ENCODE measurements at regions not wholly inside any gene's neighbourhood (a gene's known extent, or its start where the extent isn't known, plus 50 kb on each side); places are given as distances from the start of the nearest gene placed in this dataset.

DNA sequence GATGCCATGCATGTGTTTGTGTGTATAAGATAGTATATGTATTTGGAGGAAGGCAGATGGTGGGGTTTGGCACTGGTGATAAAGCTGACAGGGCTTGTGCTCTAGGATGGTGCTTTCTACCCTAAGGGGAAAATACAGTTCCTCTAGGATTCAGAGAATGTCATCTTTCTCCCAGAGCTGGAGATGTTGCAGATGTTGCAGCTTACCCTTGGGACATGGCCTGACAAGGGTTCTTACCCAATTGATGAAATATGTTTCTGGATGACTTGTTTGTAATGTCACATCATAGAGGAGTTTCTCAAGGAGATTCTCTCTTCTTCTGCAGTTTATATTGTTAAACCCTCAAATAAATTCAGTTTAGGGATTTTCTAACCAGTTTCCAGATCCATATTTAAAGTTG lies 52.5 kb upstream of the PITX2 start:
- no peak for DNase-seq
- Histone ChIP-seq H4K20me1 (ENCODE audit: insufficient read depth, low read length) (no peaks in the 10 kb centered on the region), H3K9me2 (replicated peaks; ENCODE audit: insufficient read depth, low read length) (no peaks in the 10 kb centered on the region), H3K27me3 (replicated peaks; ENCODE audit: insufficient read depth, low read length) (no peaks in the 10 kb centered on the region), H3K9me3 (replicated peaks; ENCODE audit: insufficient read depth, low read length) (no peaks in the 10 kb centered on the region), H3K79me2 (ENCODE audit: low read length) (no peaks in the 10 kb centered on the region), H3K4me2 (ENCODE audit: low read depth, low read length) (no peak overlapping the region), H3K9ac (ENCODE audit: low read length) (no peak overlapping the region), H3K4me3 (ENCODE audit: low read length) (no peak overlapping the region), H3K36me3 (replicated peaks; ENCODE audit: insufficient read depth, low read length) (no peaks in the 10 kb centered on the region), H3K4me1 (ENCODE audit: low read length) (no peaks in the 10 kb centered on the region), H2AFZ (ENCODE audit: low read length) (no peak overlapping the region), H3F3A (ENCODE audit: insufficient read depth, low read length) (no peaks in the 10 kb centered on the region), H3K27ac (ENCODE audit: low read length) (no peak overlapping the region)
- TF ChIP-seq EZH2phosphoT487 (IDR thresholded peaks at IDR 0.05; ENCODE audit: low read length): no peak
- TF ChIP-seq EZH2 (optimal IDR thresholded peaks at IDR 0.05; ENCODE audit: low read depth, low read length): no peak
- no peak for TF ChIP-seq CTCF (IDR thresholded peaks at IDR 0.05; ENCODE audit: low read length)

DNA sequence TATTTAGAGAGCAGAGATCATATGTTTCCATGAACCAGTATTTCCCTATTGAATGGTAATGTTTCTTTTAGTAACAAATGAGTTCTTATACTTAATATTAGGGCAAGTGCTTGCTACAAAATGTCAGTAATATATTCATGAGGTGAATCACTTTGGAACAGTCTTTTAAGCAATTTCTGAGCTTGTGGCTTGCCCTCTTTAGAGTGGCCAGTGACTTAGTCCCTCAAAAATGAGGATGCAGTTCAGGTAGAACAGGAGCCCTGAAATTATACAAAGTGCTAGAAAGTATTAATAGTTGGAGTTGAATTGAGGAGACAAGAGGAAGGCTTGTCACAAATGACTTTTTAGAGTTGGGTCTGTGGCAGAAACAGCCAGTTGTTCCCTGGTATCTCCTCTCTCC lies 53.4 kb upstream of the PITX2 start:
- no peaks in the 10 kb centered on the region for H3K27me3 ChIP-seq (replicated peaks; ENCODE audit: insufficient read depth, low read length)
- H3K4me1 ChIP-seq (ENCODE audit: low read length): no peaks in the 10 kb centered on the region
- no peak overlapping the region for H3K4me2 ChIP-seq (ENCODE audit: low read depth, low read length)
- no peaks in the 10 kb centered on the region for H3K79me2 ChIP-seq (ENCODE audit: low read length)
- no peak overlapping the region for H3K9ac ChIP-seq (ENCODE audit: low read length)
- TF ChIP-seq CTCF (IDR thresholded peaks at IDR 0.05; ENCODE audit: low read length) (no peak), EZH2phosphoT487 (IDR thresholded peaks at IDR 0.05; ENCODE audit: low read length) (no peak), EZH2 (optimal IDR thresholded peaks at IDR 0.05; ENCODE audit: low read depth, low read length) (no peak)
- H4K20me1 ChIP-seq (ENCODE audit: insufficient read depth, low read length): no peaks in the 10 kb centered on the region
- no peak overlapping the region for H2AFZ ChIP-seq (ENCODE audit: low read length)
- no peak overlapping the region for H3K27ac ChIP-seq (ENCODE audit: low read length)
- H3K9me2 ChIP-seq (replicated peaks; ENCODE audit: insufficient read depth, low read length): no peaks in the 10 kb centered on the region
- no peaks in the 10 kb centered on the region for H3K9me3 ChIP-seq (replicated peaks; ENCODE audit: insufficient read depth, low read length)
- no peak for DNase-seq
- no peaks in the 10 kb centered on the region for H3K36me3 ChIP-seq (replicated peaks; ENCODE audit: insufficient read depth, low read length)
- no peak overlapping the region for H3K4me3 ChIP-seq (ENCODE audit: low read length)
- H3F3A ChIP-seq (ENCODE audit: insufficient read depth, low read length): no peaks in the 10 kb centered on the region

GRCh38 chr4:110678517-110679227 lies 55.8 kb upstream of the PITX2 start:
- Histone ChIP-seq H3K27ac (ENCODE audit: low read length) (no peak overlapping the region), H3K27me3 (replicated peaks; ENCODE audit: insufficient read depth, low read length) (no peaks in the 10 kb centered on the region), H3K9me2 (replicated peaks; ENCODE audit: insufficient read depth, low read length) (no peaks in the 10 kb centered on the region), H3K4me2 (ENCODE audit: low read depth, low read length) (no peak overlapping the region), H3K4me3 (ENCODE audit: low read length) (no peak overlapping the region), H2AFZ (ENCODE audit: low read length) (no peak overlapping the region), H3F3A (ENCODE audit: insufficient read depth, low read length) (no peaks in the 10 kb centered on the region), H3K9ac (ENCODE audit: low read length) (no peak overlapping the region), H3K9me3 (replicated peaks; ENCODE audit: insufficient read depth, low read length) (no peaks in the 10 kb centered on the region), H3K79me2 (ENCODE audit: low read length) (no peaks in the 10 kb centered on the region), H4K20me1 (ENCODE audit: insufficient read depth, low read length) (no peaks in the 10 kb centered on the region), H3K4me1 (ENCODE audit: low read length) (no peaks in the 10 kb centered on the region), H3K36me3 (replicated peaks; ENCODE audit: insufficient read depth, low read length) (no peaks in the 10 kb centered on the region)
- TF ChIP-seq EZH2 (optimal IDR thresholded peaks at IDR 0.05; ENCODE audit: low read depth, low read length): no peak
- TF ChIP-seq EZH2phosphoT487 (IDR thresholded peaks at IDR 0.05; ENCODE audit: low read length): no peak
- TF ChIP-seq CTCF (IDR thresholded peaks at IDR 0.05; ENCODE audit: low read length): no peak
- DNase-seq: no peak

Measured in MM.1S (cell line).